GM06990 (cell line): ENCODE measurements at regions not wholly inside any gene's neighbourhood (a gene's known extent, or its start where the extent isn't known, plus 50 kb on each side); places are given as distances from the start of the nearest gene placed in this dataset.

Experiments used
- DNase-seq: peaks from one replicate; pipeline ENCODE4 v3.0.0-alpha.2; 2011; ENCODE audit not compliant: insufficient read length; ENCODE audit errors: extremely low read depth
- H3K27me3 ChIP-seq: replicated peaks from 2 replicates; pipeline ENCODE4 v1.6.0; 2011; ENCODE audit warnings: low read length; ENCODE audit not compliant: control insufficient read depth, insufficient read depth
- H3K36me3 ChIP-seq: 2 replicates; pipeline ENCODE4 v1.5.1; 2011; ENCODE audit warnings: low read length; ENCODE audit not compliant: control insufficient read depth, insufficient read depth
- H3K4me3 ChIP-seq: replicated peaks from 2 replicates; pipeline ENCODE4 v1.5.1; 2011; ENCODE audit warnings: low read depth, mild to moderate bottlenecking, control low read depth, low read length
- TF ChIP-seq, protein P1 (sequence below): IDR thresholded peaks from 2 replicates; pipeline ENCODE4 v1.5.1; 2011; ENCODE audit warnings: low read length, control low read depth, mild to moderate bottlenecking, inconsistent platforms; ENCODE audit not compliant: insufficient read depth, poor library complexity, severe bottlenecking

DNA sequence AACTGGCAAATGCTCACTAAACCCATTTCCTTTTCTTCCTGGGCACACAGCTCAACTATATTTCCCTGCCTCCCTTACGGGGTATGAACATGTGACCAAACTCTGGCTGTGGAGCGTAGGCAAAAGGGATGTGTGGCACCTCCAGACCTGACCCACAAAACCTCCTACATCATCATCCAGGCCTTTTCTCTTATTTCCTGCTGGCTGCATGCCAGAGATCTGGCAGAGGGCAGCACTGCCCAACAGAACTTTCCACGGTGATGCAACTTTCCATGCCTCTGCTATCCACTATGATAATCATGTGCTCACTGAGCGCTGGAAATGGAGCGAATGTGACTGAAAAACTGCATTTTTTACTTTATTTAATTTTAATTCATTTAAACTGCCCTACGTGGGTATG, 99.6 kb upstream of the CACNA1E start:
- peaks cover 1% of the 10 kb centered on the region; the same call in 1 of the 2 replicates for H3K27me3 ChIP-seq
- no peak for DNase-seq

DNA sequence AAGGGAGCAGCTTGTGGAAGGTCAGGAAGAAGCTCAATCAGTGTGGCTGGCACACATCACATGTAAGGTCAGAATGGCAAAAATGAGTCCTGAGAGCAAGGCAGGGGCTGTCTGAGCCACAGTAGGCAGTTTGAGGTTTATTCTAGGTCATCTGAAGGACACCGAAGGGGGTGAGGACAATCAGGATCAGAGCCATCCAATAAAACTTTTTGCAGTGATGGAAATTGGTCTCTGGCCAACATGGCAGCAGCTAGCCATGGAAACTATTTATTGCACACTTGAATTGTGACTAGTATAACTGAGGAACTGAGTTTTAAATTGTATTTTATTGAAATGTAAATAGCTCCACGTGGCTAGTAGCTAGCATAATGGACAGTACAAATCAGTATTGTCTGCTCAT, 97.0 kb upstream of the CACNA1E start:
- Histone ChIP-seq H3K27me3 (peaks cover 5% of the 10 kb centered on the region; the same call in 1 of the 2 replicates), H3K4me3 (no peak overlapping the region), H3K36me3 (no peaks in the 10 kb centered on the region)
- no peak for DNase-seq
- TF ChIP-seq, protein P1, sequence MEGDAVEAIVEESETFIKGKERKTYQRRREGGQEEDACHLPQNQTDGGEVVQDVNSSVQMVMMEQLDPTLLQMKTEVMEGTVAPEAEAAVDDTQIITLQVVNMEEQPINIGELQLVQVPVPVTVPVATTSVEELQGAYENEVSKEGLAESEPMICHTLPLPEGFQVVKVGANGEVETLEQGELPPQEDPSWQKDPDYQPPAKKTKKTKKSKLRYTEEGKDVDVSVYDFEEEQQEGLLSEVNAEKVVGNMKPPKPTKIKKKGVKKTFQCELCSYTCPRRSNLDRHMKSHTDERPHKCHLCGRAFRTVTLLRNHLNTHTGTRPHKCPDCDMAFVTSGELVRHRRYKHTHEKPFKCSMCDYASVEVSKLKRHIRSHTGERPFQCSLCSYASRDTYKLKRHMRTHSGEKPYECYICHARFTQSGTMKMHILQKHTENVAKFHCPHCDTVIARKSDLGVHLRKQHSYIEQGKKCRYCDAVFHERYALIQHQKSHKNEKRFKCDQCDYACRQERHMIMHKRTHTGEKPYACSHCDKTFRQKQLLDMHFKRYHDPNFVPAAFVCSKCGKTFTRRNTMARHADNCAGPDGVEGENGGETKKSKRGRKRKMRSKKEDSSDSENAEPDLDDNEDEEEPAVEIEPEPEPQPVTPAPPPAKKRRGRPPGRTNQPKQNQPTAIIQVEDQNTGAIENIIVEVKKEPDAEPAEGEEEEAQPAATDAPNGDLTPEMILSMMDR = no peak

More for the DNA sequence above, 99.6 kb upstream of the CACNA1E start:
- Histone ChIP-seq H3K36me3 (no peaks in the 10 kb centered on the region), H3K4me3 (no peak overlapping the region)
- TF ChIP-seq, protein P1 = no peak

DNA sequence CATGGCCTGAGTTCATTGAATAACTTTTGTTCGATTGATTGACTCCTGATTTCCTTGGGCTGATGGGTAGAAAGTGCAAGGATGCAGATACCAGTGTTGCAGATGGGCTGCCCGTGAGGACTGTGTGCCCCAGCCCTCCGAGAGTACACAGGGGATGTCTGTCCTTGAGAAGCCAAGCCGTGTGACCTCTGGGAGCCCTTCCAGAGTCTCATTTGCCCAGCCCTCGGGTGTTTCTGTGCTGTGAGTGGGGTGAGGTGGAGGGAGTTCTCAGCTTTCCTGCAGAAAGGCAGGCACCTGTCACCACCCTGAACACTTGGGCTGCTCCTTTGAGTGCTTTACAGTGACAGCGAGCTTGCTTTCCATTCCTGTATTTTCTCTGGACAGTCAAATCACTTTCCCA, 96.4 kb upstream of the CACNA1E start:
- no peaks in the 10 kb centered on the region for H3K36me3 ChIP-seq
- TF ChIP-seq, protein P1 = no peak
- no peak overlapping the region for H3K4me3 ChIP-seq
- DNase-seq = no peak
- H3K27me3 ChIP-seq = peaks cover 5% of the 10 kb centered on the region; the same call in 1 of the 2 replicates

DNA sequence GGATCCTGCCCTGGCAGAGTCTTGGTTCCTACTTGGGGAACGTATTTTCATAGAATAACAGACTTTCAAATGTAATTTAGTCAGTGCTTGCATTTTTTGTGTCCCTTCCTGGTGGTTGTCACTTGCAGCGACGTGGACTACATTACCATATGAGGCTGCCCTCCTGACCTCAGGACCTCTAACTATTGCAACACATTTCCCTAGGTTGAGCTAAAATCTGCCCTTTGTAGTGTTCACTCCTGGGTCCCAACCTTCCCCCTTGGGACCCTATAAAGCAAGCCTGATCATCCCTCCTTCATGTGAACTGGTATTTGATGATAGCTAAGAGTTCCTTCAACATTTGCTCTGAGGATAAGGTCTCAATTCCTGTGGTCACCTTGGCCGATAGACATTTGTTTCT, 95.6 kb upstream of the CACNA1E start:
- TF ChIP-seq, protein P1 = no peak
- peaks cover 5% of the 10 kb centered on the region; the same call in 1 of the 2 replicates for H3K27me3 ChIP-seq

DNA sequence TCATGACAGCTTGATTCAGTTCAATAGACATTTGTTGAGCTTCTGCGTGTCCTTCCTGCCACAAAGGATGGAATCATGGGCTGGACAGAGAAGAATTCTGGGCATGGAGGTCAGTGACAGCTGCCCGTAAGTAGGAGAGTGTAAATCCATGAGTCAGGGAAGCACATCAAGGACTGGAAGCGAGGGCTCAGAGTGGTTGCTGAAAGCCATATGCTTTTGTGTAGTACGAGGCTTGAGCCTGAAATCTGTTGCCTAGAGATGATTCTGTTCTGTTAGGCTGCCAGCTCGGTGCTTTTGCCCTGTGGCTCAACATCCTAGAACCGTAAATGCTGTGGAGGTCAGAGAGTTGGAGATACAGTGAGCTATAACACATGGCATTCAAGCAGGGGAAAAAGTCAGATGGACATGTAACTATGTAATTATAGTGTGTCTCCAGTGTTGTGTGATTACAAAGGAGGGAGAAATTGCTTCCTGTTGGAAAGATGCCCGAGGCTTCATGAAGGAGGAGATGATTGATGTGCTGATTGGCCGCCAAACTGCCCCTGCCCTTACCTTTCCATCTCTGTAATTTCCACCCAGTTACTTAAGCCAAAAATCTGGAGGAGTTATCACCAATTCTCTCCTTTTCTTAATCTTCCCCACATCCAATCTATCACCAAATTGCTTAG, 92.8 kb upstream of the CACNA1E start:
- DNase-seq = no peak
- H3K27me3 ChIP-seq = peaks cover 5% of the 10 kb centered on the region; the same call in 1 of the 2 replicates
- no peak overlapping the region for H3K4me3 ChIP-seq
- TF ChIP-seq, protein P1 = no peak
- H3K36me3 ChIP-seq = no peaks in the 10 kb centered on the region

More for the DNA sequence above, 95.6 kb upstream of the CACNA1E start:
- no peak for DNase-seq
- no peaks in the 10 kb centered on the region for H3K36me3 ChIP-seq
- no peak overlapping the region for H3K4me3 ChIP-seq
